ENCODE measurements at regions not wholly inside any gene's neighbourhood (a gene's known extent, or its start where the extent isn't known, plus 50 kb on each side); places are given as distances from the start of the nearest gene placed in this dataset.

- TF ChIP-seq CTCF (IDR thresholded peaks at IDR 0.05) = no peak
- TF ChIP-seq POLR2A (IDR thresholded peaks at IDR 0.05) = no peak
Measured at GRCh38 chr4:74544655-74545361, 99.9 kb downstream of the AREG start.
